Renal pelvis (tissue), 1 donor: ENCODE measurements at regions not wholly inside any gene's neighbourhood (a gene's known extent, or its start where the extent isn't known, plus 50 kb on each side); places are given as distances from the start of the nearest gene placed in this dataset.
"Not testable (repeated sequence)": the region's sequence is repeated elsewhere in the genome, so short reads cannot be mapped to it uniquely, and the experiment has no call there.

ENCODE experiments used
- DNase-seq: peaks from one replicate; pipeline ENCODE4 v3.0.0-alpha.2; 2013

DNA sequence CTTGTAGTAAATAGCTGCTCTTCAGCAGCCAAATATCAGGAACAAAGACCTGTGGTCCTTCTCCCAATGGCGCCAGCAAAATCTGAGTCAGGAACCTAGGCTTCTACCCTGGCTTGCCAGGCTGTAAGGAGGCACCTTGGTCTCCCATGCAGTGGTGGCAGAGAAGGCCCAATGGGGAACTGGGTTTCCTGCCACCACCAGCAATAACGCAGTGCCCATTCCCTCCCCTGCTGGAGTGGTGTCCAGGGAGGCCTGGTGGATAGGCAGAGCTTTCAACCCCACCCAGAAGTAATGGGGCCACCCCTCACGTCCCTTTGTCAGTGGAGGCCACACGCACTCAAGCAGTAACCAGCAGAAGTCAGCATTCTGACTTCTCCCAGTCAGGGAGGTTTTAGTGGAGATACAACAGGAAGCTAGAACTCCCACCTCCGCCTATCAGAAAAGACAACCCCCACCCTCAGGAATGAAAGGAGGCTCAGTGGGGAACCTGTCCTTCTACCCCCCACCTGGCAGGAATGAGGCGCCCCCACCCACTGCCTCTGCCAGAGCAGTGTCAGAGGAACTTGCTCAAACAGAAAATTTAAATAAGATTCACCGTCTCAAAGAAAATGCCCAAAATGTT lies 132.4 kb downstream of the COPS8 start:
- no peak for DNase-seq

DNA sequence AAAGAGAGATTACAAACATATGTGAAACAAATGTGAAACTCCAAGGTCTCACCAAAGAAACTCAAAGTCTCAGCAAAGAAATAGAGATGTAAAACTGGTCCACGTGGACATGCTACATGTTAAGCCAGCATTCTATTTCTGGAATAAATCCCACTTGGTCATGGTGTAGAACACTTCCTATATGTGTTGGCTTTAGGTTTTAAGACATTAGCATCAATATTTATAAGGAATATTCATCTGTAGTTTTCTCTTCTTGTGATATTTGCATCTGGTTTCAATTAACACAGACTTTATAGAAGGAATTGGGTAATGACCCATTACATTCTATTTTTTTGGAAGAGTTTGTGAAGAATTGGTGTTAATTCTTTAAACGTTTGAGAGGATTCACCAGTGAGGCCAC lies 133.1 kb downstream of the COPS8 start:
- DNase-seq: no peak

DNA sequence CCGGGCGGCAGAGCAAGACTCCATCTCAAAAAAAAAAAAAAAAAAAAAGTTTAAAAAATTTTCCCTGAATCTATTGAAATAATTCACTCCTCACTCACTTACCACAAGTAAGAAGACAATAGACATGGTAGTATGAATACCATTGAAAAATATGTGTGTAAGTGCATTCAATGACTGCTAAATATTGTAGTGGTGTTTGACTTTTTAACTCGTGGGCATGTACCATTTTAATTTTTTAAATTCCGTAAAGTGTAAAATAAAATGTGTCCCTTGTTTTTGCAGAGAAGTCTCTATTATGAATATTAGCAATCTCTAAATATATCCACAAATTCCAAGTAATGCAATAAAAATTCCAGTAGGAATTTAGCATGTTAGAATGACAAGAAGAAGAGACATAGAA lies 134.1 kb downstream of the COPS8 start:
- DNase-seq: no peak

DNA sequence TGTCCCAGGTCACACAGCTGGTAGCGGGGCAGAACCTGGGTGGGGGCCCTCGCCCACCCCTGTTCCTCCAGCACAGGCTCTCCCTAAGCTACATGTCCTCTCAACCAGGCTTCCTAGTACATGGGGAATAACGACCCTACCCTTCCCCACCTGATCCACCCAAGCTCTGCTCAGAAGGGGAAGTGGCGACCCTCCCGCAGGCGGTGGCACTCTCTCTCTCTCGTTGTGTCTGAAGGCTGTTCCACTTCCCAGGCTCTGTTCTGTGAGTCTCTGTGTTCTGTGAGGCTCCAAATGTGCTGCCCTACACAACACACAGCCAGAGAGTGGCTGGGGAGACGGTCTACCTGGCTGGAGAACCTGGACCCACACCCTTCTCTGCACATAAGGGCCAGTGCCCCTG lies 135.8 kb downstream of the COPS8 start:
- no peak for DNase-seq

DNA sequence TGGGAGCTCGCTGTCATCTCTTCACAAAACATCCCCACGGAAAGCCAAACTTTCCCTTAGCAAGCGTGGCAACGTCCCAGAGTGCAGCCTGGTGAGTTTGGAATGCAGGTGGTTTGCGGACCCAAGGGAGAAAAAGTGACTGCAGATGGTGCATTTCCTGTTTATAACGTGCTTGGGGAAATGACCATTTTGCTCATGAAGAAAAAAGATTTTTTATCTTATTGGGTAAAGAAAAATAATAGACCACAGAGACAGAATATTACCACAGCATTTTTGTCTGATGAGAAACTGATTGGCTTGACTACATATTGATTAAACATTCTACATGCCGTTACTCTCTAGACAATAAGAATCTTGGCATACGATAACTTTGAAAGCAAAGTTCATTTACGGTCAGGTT lies 136.5 kb downstream of the COPS8 start:
- no peak for DNase-seq

DNA sequence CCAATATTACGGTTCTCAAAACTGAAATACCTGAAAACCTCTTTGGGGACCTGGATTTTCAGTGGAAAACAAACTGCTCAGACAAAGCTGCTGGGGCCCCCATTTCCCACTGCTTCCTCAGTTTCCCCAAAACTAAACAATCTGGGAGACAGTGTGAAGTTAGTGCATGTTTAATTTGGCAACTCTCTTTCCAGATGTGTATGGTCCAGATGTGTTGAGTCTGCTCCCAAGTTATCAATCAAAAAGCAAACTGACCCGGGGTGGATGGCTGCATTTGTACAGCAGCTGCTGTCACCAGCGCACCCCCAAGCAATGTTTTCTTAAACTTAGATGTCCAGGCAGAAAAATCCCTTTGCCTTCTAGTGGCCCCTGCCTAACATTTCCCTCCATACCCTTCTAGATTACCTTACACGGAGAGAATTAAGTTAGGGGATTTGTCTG lies 136.9 kb downstream of the COPS8 start:
- no peak for DNase-seq

DNA sequence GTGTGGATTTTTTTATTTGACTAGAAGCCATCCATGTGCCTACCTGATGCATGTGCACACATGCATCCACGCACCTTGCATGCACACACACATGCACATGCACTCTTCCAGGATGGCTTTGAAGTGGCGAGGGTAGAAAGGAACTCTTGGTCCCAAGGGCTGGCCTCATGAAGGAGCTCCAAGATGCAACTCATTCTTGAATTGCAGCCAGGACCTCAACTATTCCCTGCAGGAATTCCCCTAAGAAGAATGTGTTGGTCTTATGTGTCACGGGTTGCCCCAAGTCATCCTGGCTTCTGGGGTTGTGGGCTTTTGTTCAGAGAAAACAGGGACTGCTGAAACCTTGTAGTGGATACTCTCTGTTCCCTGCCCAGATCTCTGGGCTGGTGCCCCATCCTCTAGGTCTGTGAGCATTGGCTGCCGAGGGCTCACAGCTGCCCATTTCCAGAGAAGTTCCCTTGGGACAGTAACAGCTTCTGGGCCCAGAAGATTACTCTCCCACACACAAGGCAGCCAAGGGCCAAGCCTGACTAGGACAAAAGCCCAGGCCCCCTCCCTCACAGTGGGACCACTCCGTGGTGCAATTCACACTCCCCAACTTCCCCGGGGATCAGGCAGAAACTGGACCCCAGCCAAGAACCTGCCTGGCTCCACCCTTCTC lies 137.6 kb downstream of the COPS8 start:
- DNase-seq: no peak

DNA sequence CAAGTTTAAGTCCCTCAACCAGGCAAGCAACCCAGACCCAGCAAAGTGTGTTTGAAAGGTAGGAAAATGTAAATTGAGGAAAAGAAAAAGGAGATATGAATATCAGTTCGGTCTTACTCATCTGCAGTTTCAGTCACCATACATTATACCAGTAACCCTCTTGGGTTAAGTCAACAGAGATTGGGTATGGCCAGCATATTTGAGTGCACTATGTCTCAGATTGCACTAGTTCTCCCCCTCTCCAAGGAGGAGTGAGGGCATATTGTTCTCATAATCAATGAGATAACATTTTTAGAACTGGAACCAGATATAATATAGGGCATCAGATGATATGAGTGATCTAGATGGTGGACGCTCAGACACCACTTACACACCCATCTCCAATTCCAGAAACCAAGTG lies 141.5 kb downstream of the COPS8 start:
- DNase-seq: no peak

DNA sequence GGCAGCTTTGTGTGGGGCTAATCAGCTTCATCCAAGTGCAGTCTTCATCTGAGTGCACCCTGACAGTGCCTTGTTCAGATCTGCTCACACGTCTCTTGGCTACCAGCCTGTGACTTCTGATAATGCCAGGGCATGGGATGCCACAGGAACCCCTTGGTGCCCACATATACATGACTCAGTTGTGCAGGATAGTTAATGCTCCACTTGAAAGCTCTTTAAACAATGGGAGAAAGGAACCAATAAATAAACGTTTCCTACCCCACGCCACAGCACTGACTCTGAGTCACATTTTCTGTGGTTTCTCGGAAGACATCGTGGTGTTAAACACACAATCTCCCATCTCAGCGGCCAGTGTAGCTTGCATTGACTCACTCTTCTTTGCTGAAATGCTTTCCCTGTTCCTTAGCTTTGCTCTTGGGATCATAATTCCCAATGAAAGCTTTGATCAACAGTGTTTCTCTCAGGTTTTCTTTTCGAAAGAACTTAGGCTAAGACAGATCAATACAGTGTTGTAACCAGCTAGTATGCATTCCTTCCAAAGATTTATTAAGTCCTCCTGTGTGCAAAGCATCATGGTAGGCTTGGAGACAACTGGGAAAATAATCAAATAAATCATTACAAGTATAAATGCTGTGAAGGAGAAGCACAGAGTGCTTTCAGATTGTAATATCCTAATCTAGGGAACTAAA lies 142.0 kb downstream of the COPS8 start:
- DNase-seq: no peak

DNA sequence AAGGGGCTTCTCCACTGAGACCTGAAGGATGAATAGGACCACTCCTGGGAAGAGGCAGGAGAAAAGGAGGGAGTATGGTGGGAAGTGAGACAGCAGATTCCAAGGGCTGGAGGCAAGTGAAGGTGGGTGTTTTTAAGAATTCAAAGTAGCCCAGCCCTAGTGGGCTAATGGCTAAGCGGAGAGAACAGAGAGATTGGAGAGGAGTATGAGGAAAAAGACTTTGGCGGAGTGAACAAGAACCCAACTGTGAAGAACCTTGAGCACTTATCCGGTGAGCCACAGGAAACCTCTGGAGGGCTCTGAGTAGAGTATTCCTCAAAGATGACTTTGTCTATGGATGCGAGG lies 142.6 kb downstream of the COPS8 start:
- no peak for DNase-seq

DNA sequence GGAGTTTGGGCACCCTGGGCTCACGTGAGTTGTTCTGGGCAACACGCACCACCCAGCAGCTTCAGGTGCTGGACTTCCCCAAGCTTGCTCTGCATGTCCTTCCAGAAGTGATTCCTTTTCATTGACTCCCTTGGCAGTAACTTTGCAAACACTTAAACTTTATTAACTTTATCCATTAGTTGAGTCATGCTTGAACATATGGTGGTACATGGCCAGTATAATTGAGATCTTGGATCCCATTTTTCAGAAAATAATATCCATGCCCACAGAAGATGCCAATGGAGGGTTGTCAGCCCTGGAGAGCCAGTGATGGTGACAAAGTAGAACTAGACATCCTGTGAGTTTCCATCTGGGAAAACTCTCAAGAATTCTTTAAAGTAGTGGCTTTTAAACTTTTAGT lies 144.2 kb downstream of the COPS8 start:
- DNase-seq: no peak

DNA sequence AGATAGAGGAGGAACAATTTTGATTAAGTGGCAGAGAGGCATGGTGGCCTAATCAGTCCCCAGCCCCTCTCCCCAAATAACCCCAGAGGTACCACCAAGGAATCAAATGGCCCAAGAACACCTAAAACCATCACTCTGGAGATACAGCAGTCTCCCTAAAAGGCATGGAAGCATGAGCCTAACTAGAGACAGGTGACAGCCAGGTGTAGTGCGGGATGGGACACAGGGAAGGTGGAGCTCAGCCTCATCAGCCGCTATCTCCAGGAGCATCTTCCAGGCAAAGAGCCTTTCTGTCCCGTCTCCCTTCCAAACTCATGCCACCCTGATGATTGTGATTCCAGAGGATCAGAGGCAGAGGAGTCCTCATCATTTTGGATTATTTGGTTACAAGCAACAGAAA lies 144.7 kb downstream of the COPS8 start:
- no peak for DNase-seq

DNA sequence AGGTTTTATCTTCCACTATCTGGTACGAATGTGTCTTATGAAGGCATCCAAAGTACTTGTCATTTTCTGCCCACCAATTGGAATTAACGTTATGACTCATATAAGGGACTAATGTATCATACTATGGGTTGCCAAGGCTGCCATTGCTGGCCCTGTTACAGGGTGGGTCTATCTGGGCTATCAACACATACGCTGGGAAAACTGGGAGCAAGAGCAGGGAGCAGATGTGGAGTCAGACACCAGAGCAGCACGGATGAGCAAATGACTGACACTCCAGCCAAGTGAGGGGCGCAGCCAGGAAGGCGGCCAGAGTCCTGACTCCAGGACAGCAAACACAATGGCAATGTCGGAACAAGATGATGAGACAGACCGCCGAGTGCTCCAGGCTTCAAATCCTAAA lies 145.9 kb downstream of the COPS8 start:
- DNase-seq: no peak

DNA sequence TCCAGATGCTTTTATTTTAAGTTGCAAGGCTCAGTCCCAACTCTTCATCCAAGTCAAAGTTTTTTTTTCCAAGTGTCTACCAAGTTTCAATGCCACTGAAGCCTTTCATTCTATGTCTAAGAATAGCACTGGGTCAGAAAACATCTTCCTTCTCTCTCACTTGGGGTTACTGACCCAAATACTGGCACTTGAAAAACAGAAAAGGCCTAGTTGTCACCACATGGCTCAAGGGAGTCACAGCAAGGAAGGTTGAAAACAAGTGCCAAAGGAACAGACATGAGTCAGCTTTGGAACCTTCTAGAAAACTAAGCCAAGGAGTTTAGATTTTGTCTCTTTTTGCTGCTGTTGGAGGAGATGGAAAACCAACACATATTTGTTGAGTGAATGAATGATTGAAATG lies 146.5 kb downstream of the COPS8 start:
- no peak for DNase-seq

DNA sequence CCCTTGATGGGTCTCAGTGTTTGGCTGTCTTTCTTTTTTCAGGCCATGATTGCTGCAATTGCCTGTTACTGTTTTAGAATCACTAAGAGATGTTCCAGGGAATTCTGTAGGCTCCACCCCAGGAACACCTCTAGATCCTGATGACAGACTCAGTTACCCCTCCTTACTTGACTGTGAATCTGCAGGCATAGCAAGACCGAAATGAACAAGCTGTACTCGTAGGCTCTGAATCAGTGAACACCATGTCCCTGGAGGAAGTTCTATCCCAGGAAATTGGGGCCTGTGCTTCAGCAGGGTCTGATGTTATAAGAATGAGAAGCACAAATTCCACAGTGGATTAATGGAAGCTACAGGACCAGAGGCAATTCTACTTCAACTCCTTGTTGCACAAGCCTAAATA lies 148.6 kb downstream of the COPS8 start:
- no peak for DNase-seq

DNA sequence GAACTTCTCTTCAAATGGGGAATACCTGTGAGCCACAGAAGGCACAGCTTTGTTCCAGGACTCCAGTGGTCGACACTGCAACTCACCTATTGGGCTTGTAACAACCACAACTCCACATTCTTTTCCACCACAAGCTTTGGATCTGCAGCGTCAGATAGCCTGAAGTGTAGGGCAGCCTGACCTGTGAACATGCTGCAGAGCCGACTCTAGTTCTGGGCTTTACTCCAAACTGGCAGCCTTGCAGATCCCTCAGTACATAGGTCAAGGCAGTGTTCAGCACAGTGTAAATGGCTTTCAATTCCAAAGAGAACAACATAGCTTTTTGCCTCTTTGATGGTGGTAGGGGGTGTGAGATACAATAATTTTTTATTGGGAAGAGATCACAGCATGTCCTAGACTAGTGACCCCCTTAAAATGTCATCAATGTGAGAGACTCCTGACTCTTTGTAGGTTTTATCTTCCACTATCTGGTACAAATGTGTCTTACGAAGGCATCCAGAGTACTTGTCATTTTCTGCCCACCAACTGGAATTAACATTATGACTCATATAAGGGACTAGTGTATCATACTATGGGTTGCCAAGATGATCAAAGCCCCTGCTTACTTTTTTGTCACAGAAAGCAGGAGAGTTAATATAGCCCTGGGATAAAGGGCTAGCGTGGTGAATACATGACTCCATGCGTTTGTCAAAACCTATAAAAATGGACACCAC lies 149.8 kb downstream of the COPS8 start:
- DNase-seq: no peak

DNA sequence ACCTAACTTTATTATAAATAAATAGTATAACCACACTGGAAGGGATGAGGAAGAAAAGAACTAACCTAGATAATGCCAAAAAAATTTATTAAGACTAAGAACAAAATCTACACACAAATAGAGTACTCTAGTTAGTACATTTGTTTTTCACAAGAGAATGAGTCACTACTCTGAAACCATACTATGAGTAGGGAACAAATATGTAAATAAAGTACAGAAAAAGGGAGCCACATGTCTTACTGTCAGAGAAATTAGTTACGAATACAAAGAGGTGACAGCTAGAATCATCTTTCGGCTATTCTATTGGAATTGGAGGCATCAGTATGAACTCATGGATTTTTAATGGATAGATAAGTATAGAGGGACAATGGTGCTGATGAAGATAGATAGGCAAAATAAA lies 150.5 kb downstream of the COPS8 start:
- no peak for DNase-seq

DNA sequence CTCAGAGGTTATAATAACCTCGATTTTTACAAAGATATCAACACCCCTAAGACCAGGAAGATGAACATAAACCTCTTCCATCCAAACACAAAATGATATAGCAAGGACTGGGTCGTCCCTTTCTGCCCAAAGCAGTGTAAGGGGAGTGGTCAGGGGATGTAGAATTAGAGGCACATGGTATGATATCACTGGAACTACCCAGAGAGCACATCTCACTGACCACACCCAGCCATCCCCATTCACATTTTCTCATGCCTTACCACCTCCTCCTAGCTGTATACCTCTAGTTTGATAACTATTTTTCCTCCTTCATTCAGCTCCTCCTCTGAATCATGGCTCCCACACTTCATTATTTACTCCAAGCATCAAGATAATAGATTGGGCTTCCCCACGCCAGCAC lies 152.6 kb downstream of the COPS8 start:
- no peak for DNase-seq

DNA sequence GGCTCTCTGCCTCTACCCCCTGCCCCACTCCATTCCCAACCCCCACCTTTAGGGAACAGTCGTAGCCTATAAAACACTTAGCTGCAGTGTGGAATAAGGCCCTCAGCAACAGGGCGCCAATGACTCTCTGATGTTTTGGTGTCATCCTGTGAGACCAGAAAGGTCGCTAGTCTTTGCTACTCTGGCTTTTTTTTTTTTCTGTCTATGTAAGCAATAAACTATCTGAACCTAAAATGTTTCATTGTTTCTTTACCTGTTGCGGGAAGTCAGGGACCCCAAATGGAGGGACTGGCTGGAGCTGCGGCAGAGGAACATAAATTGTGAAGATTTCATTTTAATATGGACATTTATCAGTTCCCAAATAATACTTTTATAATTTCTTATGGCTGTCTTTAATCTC lies 154.6 kb downstream of the COPS8 start:
- DNase-seq: no peak

DNA sequence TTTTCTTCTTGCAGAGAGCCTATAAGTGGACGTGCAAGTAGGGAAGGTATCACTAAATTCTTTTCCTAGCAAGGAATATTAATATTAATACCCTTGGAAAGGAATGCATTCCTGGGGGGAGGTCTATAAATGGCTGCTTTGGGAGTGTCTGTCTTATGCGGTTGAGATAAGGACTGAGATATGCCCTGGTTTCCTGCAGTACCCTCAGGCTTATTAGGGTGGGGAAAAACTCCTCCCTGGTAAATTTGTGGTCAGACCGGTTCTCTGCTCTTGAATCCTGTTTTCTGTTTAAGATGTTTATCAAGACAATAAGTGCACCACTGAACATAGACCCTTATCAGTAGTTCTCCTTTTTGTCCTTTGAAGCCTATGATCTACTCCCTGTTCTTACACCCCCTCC lies 155.2 kb downstream of the COPS8 start:
- not testable (repeated sequence) for DNase-seq

DNA sequence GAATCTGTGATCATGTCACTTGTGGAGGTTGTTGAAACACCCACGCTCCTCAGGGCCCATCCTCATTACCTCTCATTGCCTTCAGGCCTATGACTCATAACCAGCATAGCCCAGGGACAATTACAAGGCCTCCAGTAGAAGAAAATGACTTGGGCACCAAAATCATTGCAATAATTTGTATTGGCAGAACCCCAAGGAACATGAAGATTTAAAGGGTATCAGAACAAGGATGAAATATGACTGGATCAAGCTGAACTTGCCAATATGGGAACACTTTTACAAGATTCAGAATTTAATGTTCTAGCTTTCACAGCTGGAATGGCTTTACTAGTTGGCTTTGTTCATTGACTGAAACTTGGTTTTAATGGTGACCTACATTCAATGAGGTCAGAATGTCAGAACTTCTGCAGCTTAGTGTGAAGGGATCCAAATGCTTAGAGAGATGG lies 156.4 kb downstream of the COPS8 start:
- DNase-seq: no peak

DNA sequence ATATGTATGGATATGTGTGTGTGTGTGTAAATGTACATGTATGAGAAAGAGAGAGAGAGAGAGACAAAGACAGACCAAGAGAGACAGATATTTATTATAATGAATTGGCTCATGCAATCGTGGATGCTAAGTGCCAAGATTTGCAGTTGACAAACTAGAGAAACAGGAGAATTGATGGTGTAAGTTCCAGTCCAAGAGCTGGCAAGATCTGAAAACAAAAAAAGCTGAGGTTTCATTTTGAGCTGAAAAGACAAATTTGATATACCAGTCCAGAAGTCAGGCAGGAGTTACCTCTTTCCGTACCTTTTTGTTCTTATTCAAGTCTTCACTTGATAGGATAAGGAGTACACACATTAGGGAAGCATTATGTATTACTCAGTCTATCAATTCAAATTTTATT lies 157.8 kb downstream of the COPS8 start:
- DNase-seq: no peak

DNA sequence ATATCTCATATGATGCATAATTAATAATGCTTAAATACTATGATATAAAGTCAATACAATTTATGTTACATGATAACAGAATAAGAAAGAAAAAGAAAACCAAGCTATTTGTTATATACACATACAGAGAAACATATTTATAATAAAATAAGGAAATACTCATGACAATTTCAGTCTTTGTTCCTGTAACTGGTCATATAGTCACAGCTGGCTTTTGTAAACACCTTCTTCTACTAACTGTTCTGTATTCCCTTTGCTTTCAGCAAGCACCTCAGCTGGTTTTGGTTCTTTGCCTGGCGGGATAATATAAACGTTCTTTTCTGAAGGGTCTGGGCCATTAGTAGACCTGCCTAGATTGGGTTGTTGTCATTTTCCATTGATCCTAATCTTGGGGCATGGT lies 158.5 kb downstream of the COPS8 start:
- DNase-seq: no peak
